ENCODE measurements at regions not wholly inside any gene's neighbourhood (a gene's known extent, or its start where the extent isn't known, plus 50 kb on each side); places are given as distances from the start of the nearest gene placed in this dataset.

- no peak for DNase-seq
Measured at GRCh38 chr7:41633690-41634089, 69.2 kb downstream of the INHBA start.

GRCh38 chr7:41630741-41631140, 72.1 kb downstream of the INHBA start:
- no peak for DNase-seq

- DNase-seq: no peak
Measured at GRCh38 chr7:41629711-41630111, 73.2 kb downstream of the INHBA start.

- DNase-seq: no peak
Measured at GRCh38 chr7:41628901-41629300, 74.0 kb downstream of the INHBA start.

GRCh38 chr7:41627645-41628298, 75.1 kb downstream of the INHBA start:
- no peak for DNase-seq

- no peak for DNase-seq
Measured at GRCh38 chr7:41624818-41625217, 78.1 kb downstream of the INHBA start.

- no peak for DNase-seq
Measured at GRCh38 chr7:41621953-41622831, 80.7 kb downstream of the INHBA start.

- no peak for DNase-seq
Measured at GRCh38 chr7:41617987-41618386, 84.9 kb downstream of the INHBA start.

GRCh38 chr7:41612798-41613197, 90.1 kb downstream of the INHBA start:
- no peak for DNase-seq

GRCh38 chr7:41612386-41612785, 90.5 kb downstream of the INHBA start:
- no peak for DNase-seq

- no peak for DNase-seq
Measured at GRCh38 chr7:41608447-41608846, 94.4 kb downstream of the INHBA start.

- no peak for DNase-seq
Measured at GRCh38 chr7:41603985-41604384, 98.9 kb downstream of the INHBA start.

- DNase-seq: no peak
Measured at GRCh38 chr7:41599760-41600159, 103.1 kb downstream of the INHBA start.

- no peak for DNase-seq
Measured at GRCh38 chr7:41592794-41593193, 110.1 kb downstream of the INHBA start.

- peak; percentile 43 to 76 (median 66) for DNase-seq
Measured at GRCh38 chr7:41592236-41592635, 110.7 kb downstream of the INHBA start.

- no peak for DNase-seq
Measured at GRCh38 chr7:41590986-41591385, 111.9 kb downstream of the INHBA start.

GRCh38 chr7:41588341-41588740, 114.5 kb downstream of the INHBA start:
- DNase-seq: peak in 2 of 4 experiments; percentile 5 to 17

- DNase-seq: no peak
Measured at GRCh38 chr7:41586931-41587640, 115.8 kb downstream of the INHBA start.

GRCh38 chr7:41584746-41585145, 118.1 kb downstream of the INHBA start:
- peak; percentile 26 to 81 (median 58) for DNase-seq

- no peak for DNase-seq
Measured at GRCh38 chr7:41582116-41582515, 120.8 kb downstream of the INHBA start.

GRCh38 chr7:41581041-41581440, 121.8 kb downstream of the INHBA start:
- DNase-seq: no peak

- no peak for DNase-seq
Measured at GRCh38 chr7:41579961-41580935, 122.6 kb downstream of the INHBA start.
